GM23338 (cell line): ENCODE measurements at regions not wholly inside any gene's neighbourhood (a gene's known extent, or its start where the extent isn't known, plus 50 kb on each side); places are given as distances from the start of the nearest gene placed in this dataset.

Experiments
- ATAC-seq: fragments of 200-7000 bp; cut with Tn5 transposase; 3 replicates; pipeline ENCODE4 v1.9.1; 2020
- DNase-seq: peaks from one replicate; pipeline ENCODE4 v3.0.0-alpha.2; 2015; ENCODE audit warnings: low spot score
- H2AFZ ChIP-seq: fragments of 200-600 bp; sonication (generic); 2 replicates; pipeline ENCODE4 v1.8.0; 2016; ENCODE audit warnings: antibody characterized with exemption, mild to moderate bottlenecking, moderate library complexity
- H3F3A ChIP-seq: fragments of 200-600 bp; sonication (generic); replicated peaks from 2 replicates; pipeline ENCODE4 v1.8.0; 2017; ENCODE audit warnings: antibody characterized with exemption, mixed run types, low read depth
- H3K27ac ChIP-seq: fragments of 200-600 bp; sonication (generic); 2 replicates; pipeline ENCODE4 v1.6.1; 2016; ENCODE audit warnings: low read depth
- H3K27me3 ChIP-seq: fragments of 200-600 bp; sonication (generic); 2 replicates; pipeline ENCODE4 v1.8.0; 2016; ENCODE audit warnings: mild to moderate bottlenecking, mixed run types, moderate library complexity; ENCODE audit not compliant: insufficient read depth
- H3K36me3 ChIP-seq: fragments of 200-600 bp; sonication (generic); 2 replicates; pipeline ENCODE4 v1.8.0; 2016; ENCODE audit warnings: mild to moderate bottlenecking; ENCODE audit not compliant: insufficient read depth
- H3K4me1 ChIP-seq: fragments of 200-600 bp; sonication (generic); 2 replicates; pipeline ENCODE4 v1.8.0; 2016; ENCODE audit warnings: mild to moderate bottlenecking, moderate library complexity; ENCODE audit not compliant: insufficient read depth
- H3K4me2 ChIP-seq: fragments of 200-600 bp; sonication (generic); 2 replicates; pipeline ENCODE4 v1.7.1; 2017; ENCODE audit warnings: mixed run types
- H3K4me3 ChIP-seq: fragments of 200-600 bp; sonication (generic); 2 replicates; pipeline ENCODE4 v1.6.1; 2016; ENCODE audit warnings: mixed run types
- H3K79me2 ChIP-seq: fragments of 200-600 bp; sonication (generic); replicated peaks from 2 replicates; pipeline ENCODE4 v1.8.0; 2017; ENCODE audit warnings: mild to moderate bottlenecking; ENCODE audit not compliant: insufficient read depth
- H3K9me2 ChIP-seq: fragments of 200-600 bp; sonication (generic); 2 replicates; pipeline ENCODE4 v1.8.0; 2017; ENCODE audit not compliant: insufficient read depth
- H4K20me1 ChIP-seq: fragments of 200-600 bp; sonication (generic); replicated peaks from 2 replicates; pipeline ENCODE4 v1.8.0; 2017; ENCODE audit warnings: mild to moderate bottlenecking; ENCODE audit not compliant: insufficient read depth
- H3K27ac Mint-ChIP-seq: 2 replicates; pipeline ENCODE4 v1.8.0; 2020; ENCODE audit warnings: inconsistent platforms, mild to moderate bottlenecking, moderate library complexity, mixed read lengths
- H3K27me3 Mint-ChIP-seq: 3 replicates; pipeline ENCODE4 v1.8.0; 2022; ENCODE audit warnings: low read depth, mild to moderate bottlenecking, moderate library complexity, mixed read lengths, inconsistent platforms; ENCODE audit not compliant: insufficient read depth, poor library complexity
- H3K36me3 Mint-ChIP-seq: 3 replicates; pipeline ENCODE4 v1.8.0; 2021; ENCODE audit warnings: low read depth, mild to moderate bottlenecking, inconsistent platforms, moderate library complexity, mixed read lengths
- H3K4me1 Mint-ChIP-seq: 3 replicates; pipeline ENCODE4 v1.8.0; 2020; ENCODE audit warnings: mild to moderate bottlenecking, inconsistent platforms, mixed read lengths
- H3K4me3 Mint-ChIP-seq: 3 replicates; pipeline ENCODE4 v1.8.0; 2021; ENCODE audit warnings: moderate library complexity, mild to moderate bottlenecking, inconsistent platforms, mixed read lengths
- H3K9me3 Mint-ChIP-seq: 3 replicates; pipeline ENCODE4 v1.8.0; 2020; ENCODE audit warnings: moderate library complexity, mild to moderate bottlenecking, inconsistent platforms, mixed read lengths
- CREB1 ChIP-seq: fragments of 250-450 bp; sonication (Bioruptor Pico); IDR thresholded peaks from 2 replicates; pipeline ENCODE4 v1.5.0; 2020; ENCODE audit warnings: low read depth, mild to moderate bottlenecking, moderate library complexity
- EZH2 ChIP-seq: fragments of 200-600 bp; sonication (generic); IDR thresholded peaks from one replicate; pipeline ENCODE4 v1.8.0; 2017; ENCODE audit warnings: antibody characterized with exemption, mild to moderate bottlenecking, low read depth; ENCODE audit not compliant: unreplicated experiment
- EZH2phosphoT487 ChIP-seq: fragments of 200-600 bp; sonication (generic); IDR thresholded peaks from one replicate; pipeline ENCODE4 v1.8.1; 2018; ENCODE audit warnings: antibody characterized with exemption; ENCODE audit not compliant: unreplicated experiment
- JUNB ChIP-seq: IDR thresholded peaks from one replicate; pipeline ENCODE4 v1.6.1; 2016; ENCODE audit warnings: antibody characterized with exemption; ENCODE audit not compliant: unreplicated experiment
- NANOG ChIP-seq: IDR thresholded peaks from 2 replicates; pipeline ENCODE4 v1.6.1; 2016; ENCODE audit warnings: antibody characterized with exemption, borderline replicate concordance
- POLR2AphosphoS5 ChIP-seq: IDR thresholded peaks from 2 replicates; pipeline ENCODE4 v1.6.1; 2016; ENCODE audit warnings: antibody characterized with exemption, low read depth
- STAT1 ChIP-seq: IDR thresholded peaks from one replicate; pipeline ENCODE4 v1.6.1; 2016; ENCODE audit warnings: antibody characterized with exemption; ENCODE audit not compliant: unreplicated experiment
- ZNF114 ChIP-seq: fragments of 250-450 bp; sonication (Bioruptor Pico); IDR thresholded peaks from 2 replicates; pipeline ENCODE4 v1.5.0; 2020; ENCODE audit warnings: mild to moderate bottlenecking, moderate library complexity
- ZNF331 ChIP-seq: fragments of 250-450 bp; sonication (Bioruptor Pico); IDR thresholded peaks from 2 replicates; pipeline ENCODE4 v1.5.0; 2020; ENCODE audit warnings: low read depth, mild to moderate bottlenecking, moderate library complexity
- ZNF462 ChIP-seq: fragments of 250-450 bp; sonication (Bioruptor Pico); IDR thresholded peaks from 2 replicates; pipeline ENCODE4 v1.5.0; 2020; ENCODE audit warnings: mild to moderate bottlenecking, moderate library complexity
- TF ChIP-seq, protein P1 (sequence below): IDR thresholded peaks from one replicate; pipeline ENCODE4 v1.6.1; 2018; ENCODE audit warnings: antibody characterized with exemption; ENCODE audit not compliant: unreplicated experiment
- TF ChIP-seq, protein P2 (sequence below), 2 experiments: fragments of 200-600 bp in 1 of 2; sonication (generic) in 1 of 2; conservative IDR thresholded peaks; 2 replicates each; pipeline versions ENCODE4 v1.5.1 to v1.6.1; 2016 to 2017; ENCODE audit warnings: antibody characterized with exemption in 2 of 2, low read depth in 2 of 2, mild to moderate bottlenecking in 2 of 2, moderate library complexity in 1 of 2
- TF ChIP-seq, protein P3 (sequence below): IDR thresholded peaks from 2 replicates; pipeline ENCODE4 v1.6.1; 2016; ENCODE audit warnings: antibody characterized with exemption

DNA sequence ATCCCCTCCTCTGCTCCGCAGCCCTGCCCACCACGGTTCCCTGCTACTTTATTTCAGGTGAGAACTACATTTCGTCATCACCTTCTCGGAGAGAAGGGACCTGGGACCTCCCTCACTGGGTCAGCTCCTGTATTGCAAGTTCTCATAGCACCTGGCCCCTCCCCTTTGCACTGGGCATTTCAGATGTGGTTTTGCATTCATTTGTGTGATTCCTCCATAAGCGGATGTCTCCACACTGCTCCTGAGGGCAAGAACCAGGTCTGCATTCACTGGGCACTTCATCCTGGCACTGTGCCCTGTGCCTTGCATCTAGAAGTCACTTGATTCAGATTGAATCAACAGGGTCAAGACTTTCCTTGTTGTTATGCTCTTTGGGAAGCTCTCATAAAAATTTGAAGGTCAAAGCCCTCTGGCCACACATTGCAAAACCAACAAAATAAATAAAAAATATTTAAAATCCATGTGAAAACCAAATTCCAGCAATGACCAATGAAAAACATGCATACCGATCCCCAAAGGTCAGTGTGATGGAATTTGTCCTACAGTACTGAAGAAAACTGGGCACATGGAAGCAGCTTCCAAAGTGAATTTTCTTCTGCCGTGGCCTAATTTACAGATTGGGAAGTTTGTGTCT, 89.1 kb upstream of the F13A1 start:
- H3K36me3 Mint-ChIP-seq = no peaks in the 10 kb centered on the region
- peaks cover 6% of the 10 kb centered on the region; the same call in 2 of the 3 replicates for H3K4me1 Mint-ChIP-seq
- H3K4me1 ChIP-seq = no peaks in the 10 kb centered on the region
- H3K27ac ChIP-seq = no peak overlapping the region
- no peaks in the 10 kb centered on the region for H4K20me1 ChIP-seq
- no peaks in the 10 kb centered on the region for H3F3A ChIP-seq
- TF ChIP-seq, protein P1, sequence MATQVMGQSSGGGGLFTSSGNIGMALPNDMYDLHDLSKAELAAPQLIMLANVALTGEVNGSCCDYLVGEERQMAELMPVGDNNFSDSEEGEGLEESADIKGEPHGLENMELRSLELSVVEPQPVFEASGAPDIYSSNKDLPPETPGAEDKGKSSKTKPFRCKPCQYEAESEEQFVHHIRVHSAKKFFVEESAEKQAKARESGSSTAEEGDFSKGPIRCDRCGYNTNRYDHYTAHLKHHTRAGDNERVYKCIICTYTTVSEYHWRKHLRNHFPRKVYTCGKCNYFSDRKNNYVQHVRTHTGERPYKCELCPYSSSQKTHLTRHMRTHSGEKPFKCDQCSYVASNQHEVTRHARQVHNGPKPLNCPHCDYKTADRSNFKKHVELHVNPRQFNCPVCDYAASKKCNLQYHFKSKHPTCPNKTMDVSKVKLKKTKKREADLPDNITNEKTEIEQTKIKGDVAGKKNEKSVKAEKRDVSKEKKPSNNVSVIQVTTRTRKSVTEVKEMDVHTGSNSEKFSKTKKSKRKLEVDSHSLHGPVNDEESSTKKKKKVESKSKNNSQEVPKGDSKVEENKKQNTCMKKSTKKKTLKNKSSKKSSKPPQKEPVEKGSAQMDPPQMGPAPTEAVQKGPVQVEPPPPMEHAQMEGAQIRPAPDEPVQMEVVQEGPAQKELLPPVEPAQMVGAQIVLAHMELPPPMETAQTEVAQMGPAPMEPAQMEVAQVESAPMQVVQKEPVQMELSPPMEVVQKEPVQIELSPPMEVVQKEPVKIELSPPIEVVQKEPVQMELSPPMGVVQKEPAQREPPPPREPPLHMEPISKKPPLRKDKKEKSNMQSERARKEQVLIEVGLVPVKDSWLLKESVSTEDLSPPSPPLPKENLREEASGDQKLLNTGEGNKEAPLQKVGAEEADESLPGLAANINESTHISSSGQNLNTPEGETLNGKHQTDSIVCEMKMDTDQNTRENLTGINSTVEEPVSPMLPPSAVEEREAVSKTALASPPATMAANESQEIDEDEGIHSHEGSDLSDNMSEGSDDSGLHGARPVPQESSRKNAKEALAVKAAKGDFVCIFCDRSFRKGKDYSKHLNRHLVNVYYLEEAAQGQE = no peak
- TF ChIP-seq, protein P2, sequence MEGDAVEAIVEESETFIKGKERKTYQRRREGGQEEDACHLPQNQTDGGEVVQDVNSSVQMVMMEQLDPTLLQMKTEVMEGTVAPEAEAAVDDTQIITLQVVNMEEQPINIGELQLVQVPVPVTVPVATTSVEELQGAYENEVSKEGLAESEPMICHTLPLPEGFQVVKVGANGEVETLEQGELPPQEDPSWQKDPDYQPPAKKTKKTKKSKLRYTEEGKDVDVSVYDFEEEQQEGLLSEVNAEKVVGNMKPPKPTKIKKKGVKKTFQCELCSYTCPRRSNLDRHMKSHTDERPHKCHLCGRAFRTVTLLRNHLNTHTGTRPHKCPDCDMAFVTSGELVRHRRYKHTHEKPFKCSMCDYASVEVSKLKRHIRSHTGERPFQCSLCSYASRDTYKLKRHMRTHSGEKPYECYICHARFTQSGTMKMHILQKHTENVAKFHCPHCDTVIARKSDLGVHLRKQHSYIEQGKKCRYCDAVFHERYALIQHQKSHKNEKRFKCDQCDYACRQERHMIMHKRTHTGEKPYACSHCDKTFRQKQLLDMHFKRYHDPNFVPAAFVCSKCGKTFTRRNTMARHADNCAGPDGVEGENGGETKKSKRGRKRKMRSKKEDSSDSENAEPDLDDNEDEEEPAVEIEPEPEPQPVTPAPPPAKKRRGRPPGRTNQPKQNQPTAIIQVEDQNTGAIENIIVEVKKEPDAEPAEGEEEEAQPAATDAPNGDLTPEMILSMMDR (conservative IDR thresholded peaks at IDR 0.05; ENCODE audit: low read depth in 2 of 2) = no peak
- TF ChIP-seq STAT1 = no peak
- TF ChIP-seq, protein P3, sequence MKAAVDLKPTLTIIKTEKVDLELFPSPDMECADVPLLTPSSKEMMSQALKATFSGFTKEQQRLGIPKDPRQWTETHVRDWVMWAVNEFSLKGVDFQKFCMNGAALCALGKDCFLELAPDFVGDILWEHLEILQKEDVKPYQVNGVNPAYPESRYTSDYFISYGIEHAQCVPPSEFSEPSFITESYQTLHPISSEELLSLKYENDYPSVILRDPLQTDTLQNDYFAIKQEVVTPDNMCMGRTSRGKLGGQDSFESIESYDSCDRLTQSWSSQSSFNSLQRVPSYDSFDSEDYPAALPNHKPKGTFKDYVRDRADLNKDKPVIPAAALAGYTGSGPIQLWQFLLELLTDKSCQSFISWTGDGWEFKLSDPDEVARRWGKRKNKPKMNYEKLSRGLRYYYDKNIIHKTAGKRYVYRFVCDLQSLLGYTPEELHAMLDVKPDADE = no peak
- TF ChIP-seq POLR2AphosphoS5 = no peak
- no peak for TF ChIP-seq ZNF331 (CRISPR knock-in tag)
- TF ChIP-seq CREB1 = no peak
- no peak for TF ChIP-seq NANOG
- no peak for TF ChIP-seq EZH2phosphoT487
- no peak for TF ChIP-seq ZNF114
- no peak for TF ChIP-seq JUNB
- TF ChIP-seq ZNF462 (CRISPR knock-in tag) = no peak
- TF ChIP-seq EZH2 = no peak
- 0 out of 2 replicates have a peak overlapping the region, but pooled peaks have one; percentile 53 for H2AFZ ChIP-seq
- H3K36me3 ChIP-seq = no peaks in the 10 kb centered on the region
- no peaks in the 10 kb centered on the region for H3K9me3 Mint-ChIP-seq
- no peaks in the 10 kb centered on the region for H3K79me2 ChIP-seq
- H3K4me3 Mint-ChIP-seq = no peak overlapping the region
- peaks cover 4% of the 10 kb centered on the region for H3K27me3 Mint-ChIP-seq
- H3K9me2 ChIP-seq = no peaks in the 10 kb centered on the region
- peak; percentile 35 for DNase-seq
- H3K4me3 ChIP-seq = no peak overlapping the region
- no peak overlapping the region for H3K4me2 ChIP-seq
- no peak overlapping the region; the same call in 1 of the 2 replicates for H3K27ac Mint-ChIP-seq
- ATAC-seq = peak; percentile 43; the same call in 1 of the 3 replicates
- no peaks in the 10 kb centered on the region for H3K27me3 ChIP-seq
